SU-DHL-6 (cell line): ENCODE measurements at regions not wholly inside any gene's neighbourhood (a gene's known extent, or its start where the extent isn't known, plus 50 kb on each side); places are given as distances from the start of the nearest gene placed in this dataset.

Experiments used
- H2AFZ ChIP-seq: fragments of 200-600 bp; sonication (generic); 2 replicates; pipeline ENCODE4 v1.6.1; 2014; ENCODE audit warnings: low read depth, mild to moderate bottlenecking, moderate library complexity, mixed read lengths, antibody characterized with exemption, low read length; ENCODE audit not compliant: severe bottlenecking
- H3F3A ChIP-seq: fragments of 200-600 bp; shearing (Covaris generic); 2 replicates; pipeline ENCODE4 v1.6.0; 2016; ENCODE audit warnings: antibody characterized with exemption, mild to moderate bottlenecking; ENCODE audit not compliant: insufficient read depth
- H3K27ac ChIP-seq: fragments of 200-600 bp; sonication (generic); 2 replicates; pipeline ENCODE4 v1.5.1; 2016; ENCODE audit warnings: low read depth, mild to moderate bottlenecking, low read length, moderate library complexity, mixed read lengths
- H3K27me3 ChIP-seq: fragments of 200-600 bp; sonication (generic), shearing (Covaris generic); 2 replicates; pipeline ENCODE4 v1.6.0; 2014; ENCODE audit warnings: mild to moderate bottlenecking, low read length
- H3K36me3 ChIP-seq: fragments of 200-600 bp; sonication (generic); 2 replicates; pipeline ENCODE4 v1.6.1; 2014; ENCODE audit warnings: mild to moderate bottlenecking, low read length, mixed read lengths
- H3K4me2 ChIP-seq: fragments of 300-600, 200-600 bp; shearing (Covaris generic), sonication (generic); 2 replicates; pipeline ENCODE4 v1.6.0; 2014; ENCODE audit warnings: low read length, low read depth, mild to moderate bottlenecking; ENCODE audit not compliant: poor library complexity, severe bottlenecking
- H3K4me3 ChIP-seq: fragments of 200-600 bp; sonication (generic); 2 replicates; pipeline ENCODE4 v1.5.1; 2014; ENCODE audit warnings: antibody characterized with exemption, low read length, mild to moderate bottlenecking, mixed read lengths; ENCODE audit not compliant: insufficient read depth, poor library complexity, severe bottlenecking
- H3K79me2 ChIP-seq: fragments of 200-600 bp; sonication (generic); 2 replicates; pipeline ENCODE4 v1.6.1; 2014; ENCODE audit warnings: mild to moderate bottlenecking, low read length, moderate library complexity; ENCODE audit not compliant: insufficient read depth
- H3K9ac ChIP-seq: fragments of 200-600 bp; sonication (generic); 2 replicates; pipeline ENCODE4 v1.7.0; 2014; ENCODE audit warnings: mild to moderate bottlenecking, low read length
- H3K9me2 ChIP-seq: fragments of 200-600 bp; sonication (generic); replicated peaks from 2 replicates; pipeline ENCODE4 v1.6.1; 2014; ENCODE audit warnings: low read length; ENCODE audit not compliant: insufficient read depth
- H3K9me3 ChIP-seq: fragments of 200-600 bp; sonication (generic); 2 replicates; pipeline ENCODE4 v1.6.1; 2014; ENCODE audit warnings: low read length, mixed read lengths; ENCODE audit not compliant: insufficient read depth
- H4K20me1 ChIP-seq: fragments of 200-600 bp; sonication (generic); 2 replicates; pipeline ENCODE4 v1.6.1; 2014; ENCODE audit warnings: low read depth, mild to moderate bottlenecking, antibody characterized with exemption, low read length, moderate library complexity, mixed read lengths
- EZH2phosphoT487 ChIP-seq: fragments of 200-600 bp; sonication (generic), shearing (Covaris generic); conservative IDR thresholded peaks from 2 replicates; pipeline ENCODE4 v1.6.1; 2018; ENCODE audit warnings: mild to moderate bottlenecking, antibody characterized with exemption, low read length, moderate library complexity, mixed read lengths
- TF ChIP-seq, protein P1 (sequence below): fragments of 200-600 bp; sonication (generic); IDR thresholded peaks from one replicate; pipeline ENCODE4 v1.5.1; 2017; ENCODE audit warnings: antibody characterized with exemption, mild to moderate bottlenecking, low read length, moderate library complexity; ENCODE audit not compliant: insufficient read depth, poor library complexity, severe bottlenecking

DNA sequence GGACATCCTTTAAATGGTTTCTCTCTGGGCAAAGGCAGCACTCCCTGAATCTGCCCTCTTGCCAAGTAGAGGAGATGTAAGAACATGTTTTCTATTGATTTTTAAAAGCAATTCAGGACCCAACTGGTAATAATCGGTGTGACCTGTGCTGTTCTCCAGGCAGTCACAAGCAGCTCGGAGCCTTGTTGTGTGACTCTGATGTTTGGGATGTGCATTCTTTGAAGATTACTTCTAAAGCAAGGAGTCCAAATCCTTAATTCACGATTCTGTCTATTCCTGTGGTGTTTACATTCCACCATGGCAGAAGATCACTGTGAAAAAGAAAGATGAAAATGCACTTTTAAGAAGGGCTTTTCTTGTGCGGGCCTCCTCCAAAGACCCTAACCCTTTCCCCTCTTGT is 122.3 kb upstream of the ZNF536 start:
- TF ChIP-seq, protein P1, sequence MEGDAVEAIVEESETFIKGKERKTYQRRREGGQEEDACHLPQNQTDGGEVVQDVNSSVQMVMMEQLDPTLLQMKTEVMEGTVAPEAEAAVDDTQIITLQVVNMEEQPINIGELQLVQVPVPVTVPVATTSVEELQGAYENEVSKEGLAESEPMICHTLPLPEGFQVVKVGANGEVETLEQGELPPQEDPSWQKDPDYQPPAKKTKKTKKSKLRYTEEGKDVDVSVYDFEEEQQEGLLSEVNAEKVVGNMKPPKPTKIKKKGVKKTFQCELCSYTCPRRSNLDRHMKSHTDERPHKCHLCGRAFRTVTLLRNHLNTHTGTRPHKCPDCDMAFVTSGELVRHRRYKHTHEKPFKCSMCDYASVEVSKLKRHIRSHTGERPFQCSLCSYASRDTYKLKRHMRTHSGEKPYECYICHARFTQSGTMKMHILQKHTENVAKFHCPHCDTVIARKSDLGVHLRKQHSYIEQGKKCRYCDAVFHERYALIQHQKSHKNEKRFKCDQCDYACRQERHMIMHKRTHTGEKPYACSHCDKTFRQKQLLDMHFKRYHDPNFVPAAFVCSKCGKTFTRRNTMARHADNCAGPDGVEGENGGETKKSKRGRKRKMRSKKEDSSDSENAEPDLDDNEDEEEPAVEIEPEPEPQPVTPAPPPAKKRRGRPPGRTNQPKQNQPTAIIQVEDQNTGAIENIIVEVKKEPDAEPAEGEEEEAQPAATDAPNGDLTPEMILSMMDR, result no peak
- no peak for TF ChIP-seq EZH2phosphoT487
- Histone ChIP-seq H3K36me3 (no peaks in the 10 kb centered on the region), H3K4me2 (no peak overlapping the region), H3F3A (no peaks in the 10 kb centered on the region), H3K9me2 (no peaks in the 10 kb centered on the region), H3K79me2 (no peaks in the 10 kb centered on the region), H3K27ac (no peak overlapping the region), H3K27me3 (no peaks in the 10 kb centered on the region), H3K9ac (no peak overlapping the region), H4K20me1 (no peaks in the 10 kb centered on the region), H3K9me3 (no peaks in the 10 kb centered on the region), H2AFZ (no peak overlapping the region), H3K4me3 (no peak overlapping the region)

DNA sequence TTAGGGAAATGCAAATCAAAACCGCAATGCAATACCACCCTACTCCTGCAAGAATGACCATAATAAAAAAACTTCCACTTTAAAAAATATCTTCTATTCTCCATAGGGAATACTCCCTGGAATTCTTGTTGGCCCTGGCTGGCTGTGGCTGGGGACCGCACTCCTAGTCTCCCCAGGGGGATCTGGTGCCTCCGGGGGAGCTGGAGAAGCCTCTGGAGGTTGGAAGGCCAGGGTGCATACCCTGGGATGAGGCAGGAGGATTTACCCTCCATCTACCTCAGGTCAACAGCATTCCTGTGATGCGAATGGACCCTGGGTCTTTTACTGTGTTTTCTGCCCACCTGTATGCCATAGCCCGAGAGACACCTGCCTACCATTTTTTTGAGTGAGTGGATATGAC is 120.0 kb upstream of the ZNF536 start:
- no peaks in the 10 kb centered on the region for H3K79me2 ChIP-seq
- no peaks in the 10 kb centered on the region for H4K20me1 ChIP-seq
- H3K4me2 ChIP-seq, result no peak overlapping the region
- H3K9me3 ChIP-seq, result no peaks in the 10 kb centered on the region
- no peaks in the 10 kb centered on the region for H3K27me3 ChIP-seq
- no peak overlapping the region for H2AFZ ChIP-seq
- no peaks in the 10 kb centered on the region for H3K36me3 ChIP-seq
- H3K4me3 ChIP-seq, result no peak overlapping the region
- no peak overlapping the region for H3K9ac ChIP-seq
- H3K9me2 ChIP-seq, result no peaks in the 10 kb centered on the region
- no peak overlapping the region for H3K27ac ChIP-seq
- no peaks in the 10 kb centered on the region for H3F3A ChIP-seq
- TF ChIP-seq EZH2phosphoT487, result no peak
- TF ChIP-seq, protein P1, result no peak

DNA sequence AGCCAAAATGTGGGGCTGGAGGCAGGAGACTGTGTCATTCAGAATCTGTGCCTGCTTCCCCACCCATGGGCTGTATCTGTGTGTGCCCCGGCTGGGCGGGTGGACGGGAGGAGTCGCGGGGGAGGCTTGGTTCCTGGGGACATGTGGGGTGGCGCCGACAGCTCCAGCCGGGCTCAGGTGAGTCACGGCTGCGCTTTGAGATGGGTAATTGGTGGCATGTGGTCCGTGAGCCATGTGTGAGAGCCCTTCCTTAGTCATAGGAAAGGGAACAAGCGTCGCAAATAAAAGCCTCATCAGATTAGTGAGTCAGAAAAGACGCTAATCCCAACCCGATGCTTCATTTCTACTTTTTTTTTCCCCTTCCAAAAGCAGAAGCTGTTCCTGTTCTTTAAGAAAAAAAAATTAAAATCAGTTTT is 118.6 kb upstream of the ZNF536 start:
- no peak overlapping the region for H3K4me2 ChIP-seq
- no peaks in the 10 kb centered on the region for H3F3A ChIP-seq
- no peak for TF ChIP-seq EZH2phosphoT487
- TF ChIP-seq, protein P1, result no peak
- H3K9me3 ChIP-seq, result no peaks in the 10 kb centered on the region
- H3K9ac ChIP-seq, result no peak overlapping the region
- H4K20me1 ChIP-seq, result no peaks in the 10 kb centered on the region
- H2AFZ ChIP-seq, result no peak overlapping the region
- no peaks in the 10 kb centered on the region for H3K9me2 ChIP-seq
- H3K27me3 ChIP-seq, result no peaks in the 10 kb centered on the region
- H3K27ac ChIP-seq, result no peak overlapping the region
- no peaks in the 10 kb centered on the region for H3K36me3 ChIP-seq
- H3K4me3 ChIP-seq, result no peak overlapping the region
- no peaks in the 10 kb centered on the region for H3K79me2 ChIP-seq

DNA sequence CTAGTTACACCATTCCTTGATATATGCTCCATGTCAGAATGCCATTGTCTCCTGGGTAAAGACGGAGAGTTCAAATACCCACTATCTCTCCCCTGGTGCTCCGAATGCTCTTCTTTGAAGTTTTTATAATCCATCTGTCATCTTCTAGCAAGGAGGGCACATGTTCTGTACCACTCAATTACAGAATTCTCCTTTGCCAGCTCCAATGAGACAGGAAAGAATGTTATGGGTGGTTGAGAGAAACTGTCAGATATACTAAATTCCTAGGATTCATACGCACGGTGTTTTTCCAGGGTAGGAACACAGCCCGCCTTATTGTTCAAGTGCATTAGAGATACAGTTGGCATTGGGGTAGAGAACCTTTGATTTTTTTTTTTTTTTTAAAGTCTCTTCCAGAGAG is 118.0 kb upstream of the ZNF536 start:
- H3K4me3 ChIP-seq, result no peak overlapping the region
- TF ChIP-seq, protein P1, result no peak
- TF ChIP-seq EZH2phosphoT487, result no peak
- H3K27me3 ChIP-seq, result no peaks in the 10 kb centered on the region
- H3K9me3 ChIP-seq, result no peaks in the 10 kb centered on the region
- no peak overlapping the region for H3K4me2 ChIP-seq
- H4K20me1 ChIP-seq, result no peaks in the 10 kb centered on the region
- H3K36me3 ChIP-seq, result no peaks in the 10 kb centered on the region
- no peak overlapping the region for H2AFZ ChIP-seq
- H3F3A ChIP-seq, result no peaks in the 10 kb centered on the region
- no peaks in the 10 kb centered on the region for H3K79me2 ChIP-seq
- no peak overlapping the region for H3K27ac ChIP-seq
- no peaks in the 10 kb centered on the region for H3K9me2 ChIP-seq
- H3K9ac ChIP-seq, result no peak overlapping the region
